ENCODE measurements at regions not wholly inside any gene's neighbourhood (a gene's known extent, or its start where the extent isn't known, plus 50 kb on each side); places are given as distances from the start of the nearest gene placed in this dataset.

- no peak for TF ChIP-seq JUND (IDR thresholded peaks at IDR 0.05; ENCODE audit: low read depth)
- DNase-seq (ENCODE audit: low read depth in 1 of 2, low spot score in 1 of 2): no peak
- in situ Hi-C loops (cut with HindIII; ENCODE audit: low pct_unique_long_range_greater_than_20kb, low sequenced_read_pairs): no loop called here
Measured at GRCh38 chr2:15772086-15772595, 168.2 kb upstream of the MYCN start.

- in situ Hi-C loops (cut with HindIII; ENCODE audit: low pct_unique_long_range_greater_than_20kb, low sequenced_read_pairs): no loop called here
- DNase-seq (ENCODE audit: low read depth in 1 of 2, low spot score in 1 of 2): no peak
- TF ChIP-seq JUND (IDR thresholded peaks at IDR 0.05; ENCODE audit: low read depth): no peak
Measured at GRCh38 chr2:15772681-15773080, 167.7 kb upstream of the MYCN start.

DNA sequence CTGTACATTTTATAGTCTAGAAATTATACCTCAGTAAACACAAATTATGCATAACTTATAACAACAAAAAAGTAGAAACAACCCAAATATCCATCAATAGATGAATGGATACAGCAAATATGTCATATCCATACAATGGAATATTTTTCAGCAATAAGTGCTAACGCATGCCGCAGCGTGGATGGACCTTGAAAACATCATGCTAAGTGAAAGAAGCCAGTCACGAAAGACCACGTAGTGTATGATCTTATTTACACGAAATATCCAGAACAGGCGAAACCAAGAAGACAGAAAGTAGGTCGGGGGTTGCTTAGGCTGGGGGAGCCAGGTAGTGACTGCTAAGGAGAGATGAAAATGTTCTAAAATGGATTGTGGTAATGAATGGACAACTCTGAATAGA lies 167.1 kb upstream of the MYCN start:
- TF ChIP-seq JUND (IDR thresholded peaks at IDR 0.05; ENCODE audit: low read depth): no peak
- in situ Hi-C loops (cut with HindIII; ENCODE audit: low pct_unique_long_range_greater_than_20kb, low sequenced_read_pairs): no loop called here
- DNase-seq (ENCODE audit: low read depth in 1 of 2, low spot score in 1 of 2): no peak

DNA sequence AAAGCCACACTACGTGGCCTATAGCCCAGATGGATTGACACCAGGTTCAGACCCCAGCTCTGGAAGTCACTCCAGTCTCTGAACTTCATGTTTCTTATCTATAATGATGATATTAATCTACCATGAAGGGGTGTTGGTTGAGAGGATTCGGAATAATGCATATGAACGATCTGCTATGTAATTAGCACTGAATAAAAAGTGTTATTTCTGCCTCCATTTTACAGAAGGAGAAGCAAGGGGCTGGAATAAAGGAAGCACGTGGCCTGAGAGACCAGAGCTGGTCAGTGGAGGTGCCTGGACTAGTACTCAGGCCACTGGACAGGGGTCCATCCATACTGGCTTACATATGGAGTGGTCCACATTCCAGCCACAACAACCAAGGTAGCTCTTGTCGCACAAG lies 166.5 kb upstream of the MYCN start:
- no peak for TF ChIP-seq JUND (IDR thresholded peaks at IDR 0.05; ENCODE audit: low read depth)
- in situ Hi-C loops (cut with HindIII; ENCODE audit: low pct_unique_long_range_greater_than_20kb, low sequenced_read_pairs): no loop called here
- no peak for DNase-seq (ENCODE audit: low read depth in 1 of 2, low spot score in 1 of 2)

GRCh38 chr2:15775753-15776628 lies 164.4 kb upstream of the MYCN start:
- no peak for TF ChIP-seq JUND (IDR thresholded peaks at IDR 0.05; ENCODE audit: low read depth)
- DNase-seq (ENCODE audit: low read depth in 1 of 2, low spot score in 1 of 2): no peak
- in situ Hi-C loops (cut with HindIII; ENCODE audit: low pct_unique_long_range_greater_than_20kb, low sequenced_read_pairs): no loop called here

DNA sequence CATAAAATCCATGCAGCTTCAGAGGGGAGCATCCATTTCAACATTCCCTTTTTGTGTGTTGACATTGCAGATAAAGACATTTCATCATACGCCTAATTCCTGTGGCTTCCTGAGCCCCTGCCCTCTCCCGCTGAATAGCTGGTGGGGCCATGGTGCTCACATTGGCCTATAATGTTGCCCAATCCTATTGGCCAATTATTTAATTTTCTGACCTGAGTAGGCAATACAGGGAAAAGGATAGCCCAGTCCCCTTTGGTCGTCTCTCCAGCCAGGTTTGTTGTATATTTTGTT lies 163.8 kb upstream of the MYCN start:
- no peak for DNase-seq (ENCODE audit: low read depth in 1 of 2, low spot score in 1 of 2)
- no peak for TF ChIP-seq JUND (IDR thresholded peaks at IDR 0.05; ENCODE audit: low read depth)
- in situ Hi-C loops (cut with HindIII; ENCODE audit: low pct_unique_long_range_greater_than_20kb, low sequenced_read_pairs): no loop called here

- in situ Hi-C loops (cut with HindIII; ENCODE audit: low pct_unique_long_range_greater_than_20kb, low sequenced_read_pairs): no loop called here
- no peak for TF ChIP-seq JUND (IDR thresholded peaks at IDR 0.05; ENCODE audit: low read depth)
- DNase-seq (ENCODE audit: low read depth in 1 of 2, low spot score in 1 of 2): no peak
Measured at GRCh38 chr2:15776992-15777702, 163.2 kb upstream of the MYCN start.

- no peak for TF ChIP-seq JUND (IDR thresholded peaks at IDR 0.05; ENCODE audit: low read depth)
- in situ Hi-C loops (cut with HindIII; ENCODE audit: low pct_unique_long_range_greater_than_20kb, low sequenced_read_pairs): no loop called here
- no peak for DNase-seq (ENCODE audit: low read depth in 1 of 2, low spot score in 1 of 2)
Measured at GRCh38 chr2:15777795-15778371, 162.5 kb upstream of the MYCN start.

GRCh38 chr2:15778529-15779219 lies 161.7 kb upstream of the MYCN start:
- in situ Hi-C loops (cut with HindIII; ENCODE audit: low pct_unique_long_range_greater_than_20kb, low sequenced_read_pairs): no loop called here
- DNase-seq (ENCODE audit: low read depth in 1 of 2, low spot score in 1 of 2): no peak
- no peak for TF ChIP-seq JUND (IDR thresholded peaks at IDR 0.05; ENCODE audit: low read depth)

DNA sequence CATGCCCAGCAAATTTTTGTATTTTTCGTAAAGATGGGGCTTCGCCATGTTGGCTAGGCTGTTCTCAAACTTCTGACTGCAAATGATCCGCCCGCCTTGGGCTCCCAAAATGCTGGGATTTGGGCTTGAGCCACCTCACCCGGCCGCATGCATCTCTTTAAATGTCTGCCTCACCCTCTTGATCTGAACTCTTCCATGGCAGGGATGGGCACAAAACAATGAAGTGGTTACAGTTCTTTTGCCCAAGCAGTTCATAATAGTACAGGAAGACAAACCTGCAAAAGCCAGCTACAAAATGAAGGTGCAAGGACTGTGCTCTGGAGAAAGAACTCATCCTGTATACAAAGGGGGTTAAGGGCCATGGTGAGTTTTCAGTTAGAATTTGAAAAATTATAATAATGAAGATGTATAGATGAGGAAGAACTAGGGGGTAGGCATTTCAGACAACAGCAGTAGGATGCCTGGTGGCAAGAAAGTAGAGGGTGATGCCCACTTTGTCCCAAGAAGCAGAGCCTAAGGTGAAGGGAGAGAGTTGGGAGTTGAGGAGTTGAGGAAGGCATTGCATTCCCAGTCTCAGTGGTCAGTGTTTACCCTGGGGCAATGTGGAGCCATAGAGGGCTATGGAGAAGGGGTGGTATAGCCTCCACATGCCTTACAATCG lies 160.8 kb upstream of the MYCN start:
- TF ChIP-seq JUND (IDR thresholded peaks at IDR 0.05; ENCODE audit: low read depth): no peak
- in situ Hi-C loops (cut with HindIII; ENCODE audit: low pct_unique_long_range_greater_than_20kb, low sequenced_read_pairs): no loop called here
- no peak for DNase-seq (ENCODE audit: low read depth in 1 of 2, low spot score in 1 of 2)

DNA sequence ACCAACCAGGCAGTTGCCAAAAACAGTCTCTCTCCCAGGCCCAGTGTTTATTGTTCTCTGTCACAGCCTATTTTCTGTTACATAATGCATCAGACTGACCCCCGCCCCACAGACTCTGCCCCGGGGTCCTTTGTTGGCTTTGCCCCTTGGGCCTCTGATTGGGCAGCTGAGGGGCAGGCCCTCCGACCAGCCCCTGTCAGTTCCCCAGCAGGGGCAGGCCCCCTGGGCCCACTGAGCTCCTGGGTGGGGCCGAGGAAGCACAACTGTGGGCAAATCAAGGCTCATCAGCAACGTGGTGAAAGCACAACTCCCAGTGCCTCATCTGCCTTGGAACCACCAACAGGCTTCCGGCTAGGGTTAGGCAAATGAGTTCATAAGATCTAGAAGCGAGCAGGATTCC lies 160.1 kb upstream of the MYCN start:
- in situ Hi-C loops (cut with HindIII; ENCODE audit: low pct_unique_long_range_greater_than_20kb, low sequenced_read_pairs): no loop called here
- DNase-seq (ENCODE audit: low read depth in 1 of 2, low spot score in 1 of 2): no peak
- TF ChIP-seq JUND (IDR thresholded peaks at IDR 0.05; ENCODE audit: low read depth): no peak

GRCh38 chr2:15780912-15781574 lies 159.3 kb upstream of the MYCN start:
- no peak for TF ChIP-seq JUND (IDR thresholded peaks at IDR 0.05; ENCODE audit: low read depth)
- DNase-seq (ENCODE audit: low read depth in 1 of 2, low spot score in 1 of 2): no peak
- in situ Hi-C loops (cut with HindIII; ENCODE audit: low pct_unique_long_range_greater_than_20kb, low sequenced_read_pairs): no loop called here

All from T47D (cell line).